Activated CD8-positive, alpha-beta memory T cell treated with anti-CD3 and anti-CD28 coated beads, Interleukin-2, amount 10 ng/mL, durations not matched to agents 7 days and 5 days (primary cell): ENCODE measurements at regions not wholly inside any gene's neighbourhood (a gene's known extent, or its start where the extent isn't known, plus 50 kb on each side); places are given as distances from the start of the nearest gene placed in this dataset.

Source experiments
- ATAC-seq: fragments of 150-1000 bp; cut with Tn5 transposase; one replicate; pipeline ENCODE4 v1.10.0; 2021; ENCODE audit warnings: moderate library complexity
- CTCF ChIA-PET: fragments of 350-600 bp; sonication (Branson Sonifier 250); formaldehyde crosslinking; loops from one replicate; lab custom pipeline; 2021; ENCODE audit warnings: antibody characterized with exemption; lab: Charles Lee
- DNase-seq: peaks from one replicate; pipeline ENCODE4 v3.0.0-alpha.2; 2020
- H3K27ac Mint-ChIP-seq: one replicate; pipeline ENCODE4 v1.8.0; 2021; ENCODE audit warnings: mild to moderate bottlenecking, mixed read lengths
- H3K27me3 Mint-ChIP-seq: one replicate; pipeline ENCODE4 v1.8.0; 2021; ENCODE audit warnings: mixed read lengths
- H3K36me3 Mint-ChIP-seq: one replicate; pipeline ENCODE4 v1.8.0; 2021; ENCODE audit warnings: mild to moderate bottlenecking, mixed read lengths
- H3K4me1 Mint-ChIP-seq: one replicate; pipeline ENCODE4 v1.8.0; 2021; ENCODE audit warnings: mixed read lengths
- H3K4me3 Mint-ChIP-seq: one replicate; pipeline ENCODE4 v1.8.0; 2021; ENCODE audit warnings: mild to moderate bottlenecking, moderate library complexity, mixed read lengths
- H3K9me3 Mint-ChIP-seq: one replicate; pipeline ENCODE4 v1.8.0; 2022; ENCODE audit warnings: low read depth, mixed read lengths

- CTCF ChIA-PET, result no interaction called here
Measured at GRCh38 chr7:117929237-117929636, 56.0 kb upstream of the CTTNBP2 start.

GRCh38 chr7:117931314-117931713 is 58.1 kb upstream of the CTTNBP2 start:
- no peaks in the 10 kb centered on the region for H3K27me3 Mint-ChIP-seq
- H3K4me3 Mint-ChIP-seq, result no peak overlapping the region
- no peaks in the 10 kb centered on the region for H3K36me3 Mint-ChIP-seq
- ATAC-seq (no peak), DNase-seq (no peak)
- no peaks in the 10 kb centered on the region for H3K4me1 Mint-ChIP-seq
- no peaks in the 10 kb centered on the region for H3K9me3 Mint-ChIP-seq
- H3K27ac Mint-ChIP-seq, result no peak overlapping the region
- CTCF ChIA-PET, result no interaction called here

More at GRCh38 chr7:117929237-117929636, 56.0 kb upstream of the CTTNBP2 start:
- ATAC-seq (no peak), DNase-seq (no peak)
- no peak overlapping the region for H3K4me3 Mint-ChIP-seq
- no peak overlapping the region for H3K27ac Mint-ChIP-seq
- peaks cover 2% of the 10 kb centered on the region for H3K9me3 Mint-ChIP-seq
- no peaks in the 10 kb centered on the region for H3K36me3 Mint-ChIP-seq
- H3K27me3 Mint-ChIP-seq, result no peaks in the 10 kb centered on the region
- H3K4me1 Mint-ChIP-seq, result no peaks in the 10 kb centered on the region

GRCh38 chr7:117937049-117937752 is 64.0 kb upstream of the CTTNBP2 start:
- CTCF ChIA-PET, result interaction anchor here (0.7 kb wide), 1 partner anchor 84 kb away, joined by 3 read pairs; no protein-coding TSS in a partner anchor

GRCh38 chr7:117937753-117938483 is 64.7 kb upstream of the CTTNBP2 start:
- H3K27me3 Mint-ChIP-seq, result no peaks in the 10 kb centered on the region
- H3K4me3 Mint-ChIP-seq, result no peak overlapping the region
- DNase-seq (no peak), ATAC-seq (no peak)
- no peaks in the 10 kb centered on the region for H3K9me3 Mint-ChIP-seq
- H3K36me3 Mint-ChIP-seq, result no peaks in the 10 kb centered on the region
- no peaks in the 10 kb centered on the region for H3K4me1 Mint-ChIP-seq
- CTCF ChIA-PET, result no interaction called here
- H3K27ac Mint-ChIP-seq, result no peak overlapping the region

More at GRCh38 chr7:117937049-117937752, 64.0 kb upstream of the CTTNBP2 start:
- no peaks in the 10 kb centered on the region for H3K9me3 Mint-ChIP-seq
- no peaks in the 10 kb centered on the region for H3K27me3 Mint-ChIP-seq
- no peak overlapping the region for H3K27ac Mint-ChIP-seq
- DNase-seq (no peak), ATAC-seq (no peak)
- H3K4me1 Mint-ChIP-seq, result no peaks in the 10 kb centered on the region
- no peaks in the 10 kb centered on the region for H3K36me3 Mint-ChIP-seq
- H3K4me3 Mint-ChIP-seq, result no peak overlapping the region

GRCh38 chr7:117941138-117941810 is 68.0 kb upstream of the CTTNBP2 start:
- Mint-ChIP-seq H3K36me3 (peaks cover 1% of the 10 kb centered on the region), H3K27ac (no peak overlapping the region), H3K9me3 (no peaks in the 10 kb centered on the region)

GRCh38 chr7:117942780-117943179 is 69.5 kb upstream of the CTTNBP2 start:
- peaks cover 1% of the 10 kb centered on the region for H3K36me3 Mint-ChIP-seq
- ATAC-seq (no peak), DNase-seq (no peak)
- H3K4me1 Mint-ChIP-seq, result no peaks in the 10 kb centered on the region
- H3K27me3 Mint-ChIP-seq, result no peaks in the 10 kb centered on the region
- H3K4me3 Mint-ChIP-seq, result no peak overlapping the region
- H3K9me3 Mint-ChIP-seq, result no peaks in the 10 kb centered on the region
- H3K27ac Mint-ChIP-seq, result no peak overlapping the region
- CTCF ChIA-PET, result no interaction called here

More at GRCh38 chr7:117941138-117941810, 68.0 kb upstream of the CTTNBP2 start:
- CTCF ChIA-PET, result no interaction called here
- DNase-seq, result no peak
- Mint-ChIP-seq H3K27me3 (no peaks in the 10 kb centered on the region), H3K4me3 (no peak overlapping the region), H3K4me1 (no peaks in the 10 kb centered on the region)
- no peak for ATAC-seq

GRCh38 chr7:117944886-117945285 is 71.6 kb upstream of the CTTNBP2 start:
- no peaks in the 10 kb centered on the region for H3K27me3 Mint-ChIP-seq
- H3K9me3 Mint-ChIP-seq, result no peaks in the 10 kb centered on the region
- CTCF ChIA-PET, result no interaction called here
- no peak overlapping the region for H3K4me3 Mint-ChIP-seq
- no peak overlapping the region for H3K27ac Mint-ChIP-seq
- peaks cover 1% of the 10 kb centered on the region for H3K36me3 Mint-ChIP-seq
- H3K4me1 Mint-ChIP-seq, result no peaks in the 10 kb centered on the region
- ATAC-seq (no peak), DNase-seq (no peak)

GRCh38 chr7:117946151-117946633 is 73.0 kb upstream of the CTTNBP2 start:
- ATAC-seq, result no peak
- peaks cover 1% of the 10 kb centered on the region for H3K36me3 Mint-ChIP-seq
- H3K4me1 Mint-ChIP-seq, result no peaks in the 10 kb centered on the region
- DNase-seq, result no peak
- H3K27ac Mint-ChIP-seq, result no peak overlapping the region
- H3K4me3 Mint-ChIP-seq, result no peak overlapping the region
- no peaks in the 10 kb centered on the region for H3K9me3 Mint-ChIP-seq
- CTCF ChIA-PET, result interaction anchor here (1.2 kb wide), 1 partner anchor 207 kb away, joined by 3 read pairs; no protein-coding TSS in a partner anchor
- H3K27me3 Mint-ChIP-seq, result no peaks in the 10 kb centered on the region

GRCh38 chr7:117949232-117949631 is 76.0 kb upstream of the CTTNBP2 start:
- H3K9me3 Mint-ChIP-seq, result no peaks in the 10 kb centered on the region
- DNase-seq (no peak), ATAC-seq (no peak)
- no peaks in the 10 kb centered on the region for H3K27me3 Mint-ChIP-seq
- H3K4me1 Mint-ChIP-seq, result no peaks in the 10 kb centered on the region
- H3K36me3 Mint-ChIP-seq, result no peaks in the 10 kb centered on the region
- H3K27ac Mint-ChIP-seq, result no peak overlapping the region
- CTCF ChIA-PET, result no interaction called here
- H3K4me3 Mint-ChIP-seq, result no peak overlapping the region

- H3K4me1 Mint-ChIP-seq, result no peaks in the 10 kb centered on the region
- no peaks in the 10 kb centered on the region for H3K9me3 Mint-ChIP-seq
- ATAC-seq (no peak), DNase-seq (no peak)
- no peaks in the 10 kb centered on the region for H3K36me3 Mint-ChIP-seq
- no peak overlapping the region for H3K27ac Mint-ChIP-seq
- no peak overlapping the region for H3K4me3 Mint-ChIP-seq
- CTCF ChIA-PET, result interaction anchor here (0.7 kb wide), 1 partner anchor 113 kb away, joined by 3 read pairs; no protein-coding TSS in a partner anchor
- no peaks in the 10 kb centered on the region for H3K27me3 Mint-ChIP-seq
Measured at GRCh38 chr7:117950601-117951260, 77.5 kb upstream of the CTTNBP2 start.

GRCh38 chr7:117951285-117951684 is 78.0 kb upstream of the CTTNBP2 start:
- CTCF ChIA-PET, result no interaction called here

GRCh38 chr7:117951691-117952280 is 78.5 kb upstream of the CTTNBP2 start:
- ATAC-seq (no peak), DNase-seq (no peak)
- H3K4me1 Mint-ChIP-seq, result no peaks in the 10 kb centered on the region
- H3K4me3 Mint-ChIP-seq, result no peak overlapping the region
- H3K9me3 Mint-ChIP-seq, result no peaks in the 10 kb centered on the region
- CTCF ChIA-PET, result no interaction called here
- H3K27me3 Mint-ChIP-seq, result no peaks in the 10 kb centered on the region
- no peaks in the 10 kb centered on the region for H3K36me3 Mint-ChIP-seq
- no peak overlapping the region for H3K27ac Mint-ChIP-seq

More at GRCh38 chr7:117951285-117951684, 78.0 kb upstream of the CTTNBP2 start:
- Mint-ChIP-seq H3K27ac (no peak overlapping the region), H3K4me1 (no peaks in the 10 kb centered on the region), H3K27me3 (no peaks in the 10 kb centered on the region), H3K4me3 (no peak overlapping the region), H3K9me3 (no peaks in the 10 kb centered on the region), H3K36me3 (no peaks in the 10 kb centered on the region)
- no peak for ATAC-seq
- no peak for DNase-seq

GRCh38 chr7:117955046-117955445 is 81.8 kb upstream of the CTTNBP2 start:
- H3K27me3 Mint-ChIP-seq, result no peaks in the 10 kb centered on the region
- no peak overlapping the region for H3K4me3 Mint-ChIP-seq
- no peaks in the 10 kb centered on the region for H3K4me1 Mint-ChIP-seq
- CTCF ChIA-PET, result no interaction called here
- H3K27ac Mint-ChIP-seq, result no peak overlapping the region
- DNase-seq (no peak), ATAC-seq (no peak)
- no peaks in the 10 kb centered on the region for H3K36me3 Mint-ChIP-seq
- no peaks in the 10 kb centered on the region for H3K9me3 Mint-ChIP-seq
